GM21786 (cell line): ENCODE measurements at regions not wholly inside any gene's neighbourhood (a gene's known extent, or its start where the extent isn't known, plus 50 kb on each side); places are given as distances from the start of the nearest gene placed in this dataset.

Source experiments
- ATAC-seq: cut with Tn5 transposase; IDR thresholded peaks from one replicate; pipeline ENCODE4 v1.9.1; 2021; ENCODE audit not compliant: unreplicated experiment

DNA sequence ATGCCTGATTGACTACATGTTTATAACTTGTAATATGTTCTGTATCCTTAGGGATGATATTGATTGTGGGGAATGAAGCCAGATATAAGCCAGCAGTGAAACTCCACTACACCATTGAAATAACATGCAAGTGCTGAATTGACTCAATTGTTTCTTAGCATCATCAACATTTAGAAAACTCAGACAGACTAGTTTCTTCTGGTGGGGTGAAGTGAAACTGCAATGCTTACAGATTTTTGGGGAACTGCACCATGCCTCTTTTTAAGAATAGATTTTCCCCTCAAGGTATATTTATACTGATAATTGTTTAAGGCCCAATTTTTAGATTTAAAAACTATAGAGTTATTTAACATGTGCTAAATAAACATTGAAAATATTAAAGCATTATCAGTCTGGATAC, 1044.6 kb upstream of the EYS start:
- ATAC-seq = no peak

DNA sequence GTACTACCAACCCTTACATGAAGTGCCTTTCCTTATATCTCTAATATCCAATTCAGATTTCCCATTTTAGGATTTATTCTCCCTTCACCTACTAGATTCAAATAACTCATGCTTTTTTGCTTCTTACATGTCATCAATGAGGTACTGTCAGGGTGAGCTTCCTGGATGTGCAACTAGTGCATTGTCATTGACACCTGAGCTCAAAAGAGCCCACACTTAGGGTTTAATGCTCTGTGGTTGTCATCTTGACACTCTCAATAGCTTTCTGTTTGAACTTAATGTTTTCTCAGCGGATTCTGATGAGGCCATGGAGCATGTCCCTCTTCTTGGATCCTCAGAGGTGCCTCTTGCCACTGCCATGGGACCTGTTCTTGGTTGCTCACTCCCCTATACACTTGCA, 1033.3 kb upstream of the EYS start:
- ATAC-seq = no peak

DNA sequence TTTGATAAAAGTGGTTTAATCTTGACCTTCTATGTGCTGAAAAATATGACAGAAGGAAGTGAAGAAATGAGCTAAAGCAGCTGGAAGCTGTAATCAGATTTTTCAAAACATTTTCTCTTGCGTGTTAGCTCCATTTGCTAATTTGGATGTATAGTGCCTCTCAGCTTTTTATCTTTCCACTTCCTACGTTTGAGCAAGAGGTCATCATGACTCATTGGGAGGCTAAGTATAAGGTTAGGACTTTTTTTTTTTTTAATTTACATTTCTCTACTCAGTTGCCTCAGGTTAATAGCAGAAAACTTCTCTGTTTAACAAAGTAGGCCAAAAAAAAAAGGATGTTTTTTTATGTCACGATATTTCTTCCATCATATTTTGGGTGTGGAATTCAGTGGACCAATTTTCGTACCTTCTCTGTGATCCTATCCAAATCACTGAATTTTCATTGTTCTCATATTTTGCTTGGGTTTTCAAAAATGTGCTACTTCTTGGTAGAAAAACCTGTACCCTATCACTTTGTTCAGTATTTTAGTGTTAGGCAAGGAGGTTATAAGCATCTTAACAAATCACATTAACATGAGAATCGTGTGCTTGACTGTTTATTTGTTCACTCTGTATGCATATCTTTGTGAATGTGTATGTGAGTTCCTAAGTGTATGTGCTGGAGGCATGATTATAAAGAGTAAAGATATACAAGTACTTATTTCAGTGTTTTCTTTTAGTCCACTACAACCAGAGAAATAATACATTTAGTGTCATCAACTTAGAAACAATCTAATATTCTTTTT, 1028.3 kb upstream of the EYS start:
- ATAC-seq = no peak

DNA sequence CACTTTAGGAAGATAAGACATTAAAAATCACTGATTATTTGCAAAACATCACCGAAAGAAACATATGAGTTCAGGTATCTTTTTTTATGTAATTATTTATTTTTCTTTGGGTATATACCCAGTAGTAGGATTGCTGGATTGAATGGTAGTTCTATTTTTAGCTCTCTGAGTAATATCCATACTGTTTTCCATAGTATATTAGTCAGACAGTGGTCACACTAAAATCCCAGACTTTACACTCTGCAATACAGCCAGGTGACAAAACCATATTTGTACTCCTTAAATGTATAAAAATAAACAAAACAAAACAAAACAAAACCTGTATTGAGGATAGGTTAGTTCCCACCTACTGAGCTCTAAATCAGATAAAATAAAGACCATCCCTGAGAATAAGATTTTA, 1024.3 kb upstream of the EYS start:
- no peak for ATAC-seq

DNA sequence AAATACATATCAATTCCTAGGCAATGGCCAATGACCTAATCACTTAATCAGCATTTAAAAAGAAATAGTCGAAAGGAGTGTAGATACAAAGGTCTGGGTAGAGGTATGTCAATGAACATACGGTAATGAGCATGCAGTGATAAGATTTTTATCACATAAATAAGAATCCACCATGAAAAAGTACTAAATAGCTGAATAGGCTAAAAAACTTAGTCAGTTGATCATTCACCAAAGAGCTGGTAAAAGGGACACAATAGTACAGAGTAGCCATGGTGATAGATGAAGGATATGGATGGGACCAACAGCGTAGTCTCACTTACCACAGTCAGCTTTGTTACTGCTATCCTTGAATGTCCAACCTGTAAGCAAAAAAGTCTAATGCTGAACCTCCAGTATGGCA, 1018.6 kb upstream of the EYS start:
- ATAC-seq = no peak

DNA sequence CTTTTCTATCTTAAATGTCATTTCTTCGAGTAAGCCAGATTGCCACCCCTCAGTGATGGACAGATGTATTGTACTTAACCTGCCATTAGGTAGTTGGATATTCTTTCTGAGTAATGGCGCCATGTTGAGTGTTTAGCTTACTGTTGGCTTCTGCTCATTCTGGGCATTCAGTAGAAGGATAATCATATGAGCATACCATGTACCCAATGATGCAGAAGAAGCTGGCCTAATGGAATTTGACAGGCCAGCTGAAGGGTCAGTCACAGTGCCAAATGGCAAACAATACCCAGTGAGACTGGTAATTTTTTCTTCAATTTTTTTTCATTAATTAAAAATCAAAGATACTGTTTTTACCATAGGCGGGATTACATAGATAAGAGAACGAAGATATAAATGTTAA, 1010.8 kb upstream of the EYS start:
- ATAC-seq = no peak

DNA sequence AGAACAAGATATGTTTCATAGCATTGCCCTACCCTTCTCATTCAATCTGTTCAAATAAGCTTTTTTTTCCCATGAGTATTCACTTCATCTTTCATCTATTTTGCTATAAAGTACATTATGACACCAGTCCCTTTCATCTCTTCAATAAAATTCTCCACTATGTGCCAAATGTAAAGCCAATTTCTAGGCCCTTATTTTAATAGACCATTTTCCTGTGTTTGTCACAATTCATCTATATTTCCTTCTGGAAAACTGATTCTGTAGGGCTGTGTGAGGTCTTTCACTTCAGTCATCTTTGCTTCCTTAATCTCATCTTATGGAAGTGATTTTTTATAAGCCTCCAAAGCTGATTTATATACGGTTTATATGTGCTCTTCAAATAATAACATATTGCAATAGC, 992.4 kb upstream of the EYS start:
- ATAC-seq = no peak

DNA sequence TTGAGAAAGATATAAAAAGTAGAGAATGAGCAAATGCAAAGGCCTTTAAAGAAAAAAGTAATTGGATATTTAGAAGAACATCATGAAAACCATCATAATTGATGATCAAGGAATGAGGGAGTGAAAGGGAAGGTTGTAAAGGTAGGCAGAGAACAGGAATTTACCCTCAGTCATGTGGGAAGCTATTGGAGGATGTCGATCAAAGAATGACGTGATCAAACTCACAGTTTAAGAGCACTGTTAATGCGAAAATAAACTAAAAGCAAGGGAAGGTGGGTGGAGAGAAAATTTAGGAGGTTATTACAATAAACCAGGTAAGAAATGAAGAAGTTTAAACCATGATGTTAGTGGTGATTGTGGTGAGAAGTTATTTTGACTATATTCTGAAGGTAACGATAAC, 982.6 kb upstream of the EYS start:
- ATAC-seq = no peak

DNA sequence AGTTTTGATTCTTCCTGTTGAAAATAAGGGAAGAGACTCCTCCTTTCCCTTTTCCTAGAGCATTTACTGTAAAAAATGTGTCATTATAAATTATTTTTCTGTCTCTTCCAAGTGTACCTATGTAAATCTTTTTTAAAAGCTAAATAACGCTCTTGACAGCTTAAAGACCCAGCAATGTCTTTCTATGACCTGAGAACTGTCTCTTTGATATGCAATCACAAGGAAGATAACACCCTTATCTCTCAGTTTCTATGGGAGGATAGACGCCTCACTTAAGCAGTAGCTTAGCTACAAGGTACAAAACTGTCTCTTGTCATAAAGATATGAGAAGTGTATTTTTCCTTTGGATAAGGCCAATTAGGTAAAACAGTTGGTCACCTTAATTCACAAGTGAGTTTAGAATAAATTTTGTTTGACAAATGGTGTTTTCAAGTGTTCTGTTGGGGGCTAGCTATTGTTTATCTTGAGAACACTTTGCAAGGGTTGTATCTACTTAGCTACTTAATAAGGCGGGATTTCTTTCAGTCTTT, 980.6 kb upstream of the EYS start:
- no peak for ATAC-seq

DNA sequence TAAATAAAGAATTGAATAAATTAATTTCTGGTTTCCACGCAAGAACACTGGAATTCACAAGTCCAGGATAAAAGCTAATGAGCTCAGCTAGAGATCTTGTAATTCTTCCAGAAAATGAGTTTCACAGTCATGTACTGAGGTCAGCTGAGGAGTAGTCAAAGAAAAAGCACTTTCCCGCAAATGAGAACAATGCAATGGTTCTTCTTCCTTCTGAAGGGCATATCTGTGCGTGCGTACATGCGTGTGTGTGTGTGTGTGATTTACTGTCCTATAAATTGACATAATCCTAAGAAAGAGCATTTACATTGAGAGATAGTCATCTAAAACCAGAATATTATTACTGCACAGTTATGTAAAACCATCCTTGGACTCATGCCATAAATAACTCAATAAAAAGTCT, 968.9 kb upstream of the EYS start:
- ATAC-seq = no peak

DNA sequence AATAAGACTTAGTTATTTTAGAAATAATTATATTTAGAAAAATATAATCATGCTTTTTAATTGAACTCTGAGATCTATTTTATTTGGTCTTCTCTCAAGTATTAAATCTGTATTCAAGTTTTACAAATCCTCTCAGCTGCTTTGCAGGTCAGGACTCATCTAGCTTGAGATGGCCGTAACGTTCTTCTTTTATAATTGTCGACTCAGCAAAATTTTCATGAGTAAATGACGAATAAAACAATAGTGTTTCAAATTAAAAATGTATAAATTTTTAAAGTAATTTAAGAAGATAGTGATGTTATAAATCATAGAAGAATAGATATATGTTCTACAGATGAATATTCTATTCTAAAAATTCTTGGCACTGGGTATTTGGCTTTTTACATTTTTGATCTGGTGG, 957.1 kb upstream of the EYS start:
- no peak for ATAC-seq

DNA sequence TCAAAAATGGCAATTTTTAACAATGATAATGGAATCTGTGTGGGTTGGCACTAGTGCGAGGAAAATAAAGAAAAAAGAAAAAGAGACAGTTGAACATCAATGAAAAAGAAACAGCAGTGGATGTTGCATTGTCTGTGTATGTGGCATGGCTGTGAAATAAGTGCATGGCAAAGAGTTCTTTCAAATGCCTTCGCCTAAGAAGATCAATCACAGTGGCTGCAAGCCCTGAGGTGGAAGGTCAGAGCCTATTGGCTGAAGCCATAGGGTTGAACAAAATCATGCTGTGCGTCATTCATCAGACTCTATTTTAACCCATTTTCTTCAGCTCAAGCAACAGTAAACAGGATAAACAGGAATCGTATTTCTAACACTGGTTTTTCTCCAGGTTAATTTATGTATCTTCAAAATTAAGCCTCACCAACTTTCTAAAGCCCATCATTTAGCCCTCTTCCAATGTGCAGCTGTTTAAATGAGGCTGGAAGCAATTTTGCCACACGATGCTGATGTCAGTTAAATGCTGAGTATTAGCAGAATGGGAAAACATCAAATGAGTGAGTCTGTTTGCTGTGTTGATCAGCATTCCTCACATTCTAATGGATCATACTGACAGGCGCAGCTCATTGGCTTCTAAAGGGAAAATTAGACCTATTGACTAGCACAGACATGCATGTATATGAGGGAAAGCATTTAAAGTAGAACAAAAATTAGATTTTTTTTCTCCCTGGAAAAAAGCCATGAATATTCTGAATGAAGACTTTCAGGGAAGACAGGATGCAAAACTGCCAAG, 955.9 kb upstream of the EYS start:
- no peak for ATAC-seq

DNA sequence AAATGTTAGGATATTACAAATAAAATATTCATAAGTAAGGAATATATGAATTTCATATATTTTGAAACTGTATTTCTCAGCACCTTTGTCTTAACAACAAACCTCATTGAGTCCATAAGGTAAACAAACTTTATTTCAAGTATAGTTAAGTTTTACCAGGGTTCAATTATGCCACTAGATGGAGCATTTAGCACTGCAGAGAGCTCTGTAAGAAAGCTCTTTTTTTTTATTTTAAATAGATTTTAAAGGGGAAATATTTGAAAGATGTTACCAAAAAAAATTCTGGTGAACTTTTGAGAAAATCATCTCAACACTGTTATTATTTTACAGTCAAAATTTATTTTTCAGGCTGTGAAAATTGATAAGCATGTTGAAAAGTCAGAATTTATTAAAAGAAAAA, 955.2 kb upstream of the EYS start:
- no peak for ATAC-seq

DNA sequence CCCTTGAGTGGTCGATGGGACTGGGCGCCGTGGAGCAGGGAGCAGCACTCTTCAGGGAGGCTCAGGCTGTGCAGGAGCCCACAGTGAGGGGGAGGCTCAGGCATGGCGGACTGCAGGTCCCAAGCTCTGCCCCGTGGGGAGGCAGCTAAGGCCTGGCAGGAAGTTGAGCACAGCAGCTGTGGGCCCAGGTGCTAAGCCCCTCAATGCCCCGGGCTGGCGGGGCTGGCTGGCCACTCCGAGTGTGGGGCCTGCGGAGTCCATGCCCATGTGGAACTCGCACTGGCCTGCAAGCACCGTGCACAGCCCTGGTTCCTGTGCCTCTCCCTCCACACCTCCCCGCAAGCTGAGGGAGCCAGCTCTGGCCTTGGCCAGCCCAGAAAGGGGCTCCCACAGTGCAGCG, 948.4 kb upstream of the EYS start:
- no peak for ATAC-seq

DNA sequence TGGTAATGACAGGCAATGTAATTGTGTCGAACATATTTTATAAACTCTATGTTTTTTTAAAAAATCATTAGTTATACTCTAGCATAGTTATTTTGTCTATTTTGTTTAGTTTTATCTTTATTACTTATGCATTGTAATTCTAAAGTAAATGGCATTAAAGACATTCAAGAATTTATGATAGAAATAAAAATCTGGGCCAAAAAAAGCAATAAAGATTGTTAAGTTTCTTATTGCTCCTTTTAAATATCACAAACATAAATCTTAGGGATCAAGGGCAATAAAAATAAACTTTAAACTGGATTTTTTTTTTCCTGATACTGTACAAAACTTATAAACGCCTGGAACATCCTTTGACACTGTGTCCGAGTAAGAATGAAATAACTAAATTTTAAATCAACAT, 931.5 kb upstream of the EYS start:
- no peak for ATAC-seq

DNA sequence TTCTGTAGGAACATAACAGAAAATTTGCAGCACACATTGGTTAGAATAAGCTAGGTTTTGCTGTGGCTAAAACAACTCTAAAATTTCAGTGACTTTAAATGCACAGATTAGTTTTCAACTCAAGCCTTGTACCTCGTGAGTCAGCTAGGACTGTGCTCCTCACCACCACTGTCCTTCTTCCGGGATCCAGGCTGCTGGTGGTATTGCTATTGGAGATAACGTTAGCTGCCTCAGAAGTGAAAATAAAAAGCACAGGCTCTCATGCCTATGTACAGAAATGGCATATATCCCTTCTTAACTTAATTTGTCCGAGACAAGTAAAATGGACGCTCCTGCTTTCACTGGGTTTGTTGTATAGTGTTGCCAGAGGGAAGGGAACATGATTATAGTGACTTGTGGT, 931.1 kb upstream of the EYS start:
- ATAC-seq = no peak

DNA sequence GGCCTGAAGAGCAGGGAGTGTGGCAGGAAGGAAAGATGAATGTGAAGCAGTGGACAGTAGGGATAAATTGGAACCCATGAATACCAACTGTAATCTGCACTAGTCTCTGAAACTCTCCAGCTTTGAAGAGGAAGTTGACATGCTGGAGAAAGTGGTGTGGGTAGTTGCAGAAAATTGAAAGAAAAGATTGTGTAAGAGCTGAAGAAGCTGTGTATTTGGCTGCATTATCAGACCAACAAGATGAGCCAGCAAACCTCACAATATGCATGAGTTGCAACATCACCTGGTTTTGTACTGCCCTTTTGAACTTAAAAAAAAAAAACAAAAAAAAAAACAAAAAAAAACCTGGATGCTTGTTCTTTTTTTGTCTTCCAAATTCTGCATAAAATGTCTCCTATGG, 921.9 kb upstream of the EYS start:
- ATAC-seq = no peak

DNA sequence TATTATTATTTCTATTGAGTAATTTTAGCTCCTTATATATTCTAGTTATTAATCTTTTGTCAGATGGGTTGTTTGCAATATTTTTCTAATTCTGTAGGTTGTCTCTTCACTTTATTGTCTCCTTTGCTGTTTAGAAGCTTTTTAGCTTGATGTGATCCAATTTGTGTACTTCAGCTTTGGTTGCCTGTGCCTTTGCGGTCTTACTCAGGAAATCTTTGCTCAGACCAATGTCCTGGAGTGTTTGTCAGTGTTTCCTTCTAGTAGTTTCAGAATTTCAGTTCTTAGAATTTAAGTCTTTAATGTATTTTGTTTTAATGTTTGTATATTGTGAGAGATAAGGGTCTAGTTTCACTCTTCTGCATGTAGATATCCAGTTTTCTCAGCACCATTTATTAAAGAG, 916.0 kb upstream of the EYS start:
- ATAC-seq = no peak

DNA sequence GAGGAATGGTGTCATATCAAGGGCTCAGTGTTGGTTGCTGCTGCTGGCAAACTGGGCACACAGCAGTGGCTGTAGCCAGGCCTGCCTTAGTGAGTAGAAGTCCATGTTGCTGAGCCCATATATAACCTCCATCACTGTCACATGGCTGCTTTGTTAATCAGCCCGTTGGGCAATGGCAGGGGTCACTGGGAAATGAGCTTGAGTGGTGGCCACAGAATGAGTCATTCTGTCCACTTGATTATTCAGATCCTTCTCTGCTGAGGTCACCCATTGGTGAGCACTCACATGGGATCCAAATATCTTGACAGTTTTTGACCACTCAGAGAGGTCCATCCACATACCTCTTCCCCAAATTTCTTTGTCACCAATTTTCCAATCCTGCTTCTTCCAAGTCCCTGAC, 898.9 kb upstream of the EYS start:
- no peak for ATAC-seq

DNA sequence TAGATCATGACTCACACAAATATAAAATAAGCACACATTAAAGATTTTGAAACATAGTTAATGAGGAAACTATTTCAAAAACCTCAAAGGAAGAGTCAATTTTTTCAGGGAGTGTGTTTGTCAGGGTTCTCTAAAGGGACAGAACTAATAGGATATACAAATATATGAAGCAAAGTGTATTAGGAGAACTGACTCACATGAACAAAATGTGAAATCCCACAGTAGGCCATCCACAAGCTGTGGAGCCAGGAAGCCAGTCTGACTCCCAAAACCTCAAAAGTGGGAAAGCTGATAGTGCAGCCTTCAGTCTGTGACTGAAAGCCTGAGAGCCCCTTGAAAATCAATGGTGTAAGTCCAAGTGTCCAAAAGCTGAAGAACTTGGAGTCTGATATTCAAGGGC, 898.0 kb upstream of the EYS start:
- no peak for ATAC-seq

DNA sequence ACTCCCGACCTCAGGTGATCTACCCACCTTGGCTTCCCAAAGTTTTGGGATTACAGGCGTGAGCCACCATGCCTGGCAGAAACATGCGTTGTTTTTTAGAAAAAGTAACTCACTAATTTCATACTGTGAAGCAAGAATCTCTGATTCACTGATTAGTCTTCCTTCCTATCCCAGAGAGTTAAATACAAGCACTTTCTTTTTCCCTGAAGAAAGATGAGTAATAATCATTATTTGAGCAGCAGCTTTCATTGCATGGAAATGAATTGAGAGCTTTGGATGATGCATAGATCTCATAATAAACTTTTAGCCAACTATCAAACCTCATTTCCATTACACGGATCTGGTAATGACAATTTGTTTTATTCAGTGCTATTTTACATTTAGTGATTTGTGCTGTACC, 892.5 kb upstream of the EYS start:
- ATAC-seq = no peak

DNA sequence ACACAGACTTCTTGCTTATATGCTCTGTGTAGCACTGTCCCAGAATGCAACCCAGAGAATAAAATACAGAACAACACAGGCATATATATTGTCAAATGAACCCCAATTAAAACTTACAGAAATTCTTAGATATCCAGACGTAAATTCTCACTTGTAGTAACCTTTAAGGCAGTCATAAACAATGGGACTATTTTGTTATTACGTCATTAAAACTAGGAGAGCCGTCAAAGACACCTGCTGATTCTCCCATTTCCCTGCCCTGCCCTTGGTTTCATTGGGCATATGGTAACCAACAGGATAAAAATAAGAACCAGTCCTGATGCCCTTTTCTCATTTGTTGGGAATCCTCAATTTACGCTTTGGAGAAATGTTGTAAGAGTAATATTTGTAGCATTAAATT, 871.3 kb upstream of the EYS start:
- no peak for ATAC-seq

DNA sequence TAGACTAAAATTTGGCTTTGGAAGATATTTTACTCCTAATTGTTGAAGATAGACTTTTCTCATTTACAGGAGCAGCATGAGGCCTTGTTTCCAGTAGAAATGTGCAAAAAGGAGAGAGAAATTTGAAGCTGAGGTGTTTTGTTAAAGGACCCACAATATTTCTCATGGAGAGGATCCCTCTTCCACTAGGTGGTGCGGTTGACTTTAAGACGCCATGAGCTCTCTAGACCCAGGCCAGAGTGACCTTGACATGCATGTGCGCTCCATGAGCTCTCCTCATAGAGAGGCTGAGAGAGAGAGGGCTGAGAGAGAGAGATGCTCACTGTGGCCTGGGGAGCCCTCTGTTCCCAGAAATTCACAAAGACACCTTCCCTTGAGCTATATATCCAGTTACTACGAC, 861.2 kb upstream of the EYS start:
- ATAC-seq = no peak
